ENCODE measurements at regions not wholly inside any gene's neighbourhood (a gene's known extent, or its start where the extent isn't known, plus 50 kb on each side); places are given as distances from the start of the nearest gene placed in this dataset.

DNA sequence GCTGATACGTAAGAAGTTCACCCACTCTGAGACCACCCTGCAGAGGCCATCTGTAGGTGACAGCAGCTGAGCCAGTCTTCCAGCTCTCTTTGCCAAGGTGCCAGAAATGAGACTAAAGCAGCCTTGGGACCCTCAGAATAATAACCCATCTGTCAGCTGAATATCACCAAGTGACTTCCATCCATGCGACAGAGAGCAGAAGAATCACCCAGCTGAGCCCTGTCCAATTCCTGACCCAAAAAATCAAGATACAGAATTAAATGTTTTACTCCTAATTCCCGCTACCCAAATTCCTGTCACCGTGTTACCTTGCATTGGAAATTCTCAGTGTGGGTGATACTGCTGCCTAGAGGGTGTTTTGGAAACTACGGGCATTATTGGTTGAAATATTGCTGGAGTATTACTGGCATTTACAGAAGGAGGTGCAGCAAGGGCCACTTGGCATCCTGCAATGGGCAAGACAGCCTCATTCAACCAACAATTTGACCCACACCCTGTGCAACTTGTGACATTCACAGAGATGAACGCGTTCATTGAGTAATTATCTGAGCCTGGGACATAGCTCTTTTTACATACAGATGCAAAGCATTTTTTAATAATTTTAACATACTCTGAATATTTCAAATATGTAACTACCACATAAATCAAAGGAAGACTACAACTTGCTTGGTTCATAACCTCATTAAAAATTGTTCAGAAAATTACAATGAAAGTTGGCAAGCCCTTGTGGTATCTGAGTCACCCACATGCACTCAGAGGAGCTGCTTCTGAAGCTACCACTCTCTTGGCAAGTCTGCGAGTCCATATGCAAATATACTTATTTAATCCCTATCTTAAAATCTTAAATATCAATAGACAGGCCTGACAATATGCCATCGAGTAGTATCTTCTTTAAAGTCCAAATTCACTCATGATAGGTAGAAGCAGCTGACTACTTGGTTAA lies 126.6 kb downstream of the C16orf95 start:
- Mint-ChIP-seq H3K36me3 (ENCODE audit: insufficient read depth in 2 of 2) (peaks cover 5 to 6% of the 10 kb centered on the region in 2 donors), H3K27ac (no peak overlapping the region), H3K9me3 (peaks cover 16% of the 10 kb centered on the region in 2 donors), H3K4me1 (ENCODE audit: low read depth) (no peaks in the 10 kb centered on the region), H3K4me3 (no peak overlapping the region), H3K27me3 (ENCODE audit: low read depth) (no peaks in the 10 kb centered on the region)
- DNase-seq: no peak
- ATAC-seq (replicated peaks in 1 of 2): no peak

DNA sequence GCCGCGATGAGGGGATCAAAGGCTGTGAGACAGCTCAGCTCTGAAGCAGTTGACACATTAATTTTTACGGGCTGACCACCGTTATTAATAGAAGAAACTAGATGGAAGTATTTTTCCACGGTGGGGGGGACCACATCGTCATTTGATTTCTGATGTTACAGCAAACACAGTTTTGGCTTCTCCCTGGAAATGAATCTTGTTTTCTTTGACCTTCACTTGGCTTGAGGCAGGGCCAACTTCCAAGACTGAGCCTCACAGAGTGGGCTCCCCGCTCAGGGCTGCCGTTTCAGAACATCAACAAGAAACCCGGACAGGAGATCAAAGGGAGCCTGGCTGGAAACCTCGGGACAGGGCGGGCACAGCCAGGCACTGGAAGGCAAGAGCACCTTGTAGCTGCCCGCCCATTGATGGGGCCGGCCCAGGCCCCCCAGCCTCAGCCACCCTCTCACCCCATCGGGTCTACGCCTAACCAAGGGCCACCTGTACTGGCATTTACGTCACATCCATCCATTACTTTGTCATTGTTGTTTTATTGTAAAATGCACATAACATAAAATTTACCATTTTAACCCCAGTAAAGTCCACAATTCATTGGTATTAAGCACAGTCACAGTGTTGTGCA lies 124.6 kb downstream of the C16orf95 start:
- peaks cover 7 to 8% of the 10 kb centered on the region in 2 donors for H3K9me3 Mint-ChIP-seq
- ATAC-seq (replicated peaks in 1 of 2) (no peak), DNase-seq (no peak)
- H3K27me3 Mint-ChIP-seq (ENCODE audit: low read depth): no peaks in the 10 kb centered on the region
- no peaks in the 10 kb centered on the region for H3K4me1 Mint-ChIP-seq (ENCODE audit: low read depth)
- H3K4me3 Mint-ChIP-seq: no peak overlapping the region
- no peak overlapping the region for H3K27ac Mint-ChIP-seq
- H3K36me3 Mint-ChIP-seq (ENCODE audit: insufficient read depth in 2 of 2): peaks cover 0 to 2% of the 10 kb centered on the region in 2 donors

DNA sequence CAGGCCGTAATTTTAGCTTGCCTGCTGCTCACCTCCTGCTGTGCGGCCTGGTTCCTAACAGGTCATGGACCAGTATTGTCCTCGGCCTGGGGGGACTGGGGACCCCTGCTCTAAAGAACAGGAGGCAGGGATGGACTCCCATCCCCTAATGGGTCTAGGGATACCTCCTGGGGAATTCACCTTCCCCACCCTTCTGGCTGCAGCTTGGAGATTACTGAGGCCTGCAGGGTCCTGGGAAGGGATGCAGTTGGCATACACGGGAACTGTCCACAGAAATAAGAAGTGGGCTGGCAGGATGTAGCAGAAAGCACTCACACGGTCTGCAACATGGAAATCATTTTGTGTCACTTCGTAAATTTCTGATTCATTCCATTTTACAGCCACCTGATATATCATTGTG lies 123.0 kb downstream of the C16orf95 start:
- H3K27me3 Mint-ChIP-seq (ENCODE audit: low read depth): no peaks in the 10 kb centered on the region
- no peak for ATAC-seq (replicated peaks in 1 of 2)

DNA sequence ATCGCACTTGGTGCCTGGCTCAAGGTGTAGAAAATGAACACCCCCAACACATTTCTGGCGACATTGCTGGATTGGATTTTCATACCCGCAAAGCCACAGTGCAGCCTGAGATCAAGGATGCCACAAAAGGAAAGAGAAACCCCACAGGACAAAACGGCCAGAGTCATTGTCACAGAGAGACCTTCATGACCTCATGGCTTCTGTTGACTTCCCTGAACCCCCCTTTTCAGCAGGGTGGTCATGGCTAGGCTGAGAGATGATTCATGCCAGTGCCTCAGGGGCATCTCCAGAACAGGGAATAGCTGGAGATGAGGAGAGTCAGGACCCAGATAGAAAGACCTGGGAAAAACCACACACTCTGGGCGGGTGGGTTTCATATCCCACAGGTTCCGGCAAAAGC lies 122.0 kb downstream of the C16orf95 start:
- peaks cover 1 to 3% of the 10 kb centered on the region in 2 donors for H3K9me3 Mint-ChIP-seq
- H3K27me3 Mint-ChIP-seq (ENCODE audit: low read depth): peaks cover 5% of the 10 kb centered on the region
- H3K4me1 Mint-ChIP-seq (ENCODE audit: low read depth): no peaks in the 10 kb centered on the region
- ATAC-seq (replicated peaks in 1 of 2) (no peak), DNase-seq (no peak)
- H3K27ac Mint-ChIP-seq: no peak overlapping the region
- H3K4me3 Mint-ChIP-seq: no peak overlapping the region
- H3K36me3 Mint-ChIP-seq (ENCODE audit: insufficient read depth in 2 of 2): peaks cover 0 to 2% of the 10 kb centered on the region in 2 donors

More for the DNA sequence above, 123.0 kb downstream of the C16orf95 start:
- Mint-ChIP-seq H3K27ac (no peak overlapping the region), H3K4me3 (no peak overlapping the region), H3K36me3 (ENCODE audit: insufficient read depth in 2 of 2) (peaks cover 0 to 2% of the 10 kb centered on the region in 2 donors), H3K4me1 (ENCODE audit: low read depth) (no peaks in the 10 kb centered on the region), H3K9me3 (peaks cover 0 to 1% of the 10 kb centered on the region in 2 donors)
- DNase-seq: no peak

DNA sequence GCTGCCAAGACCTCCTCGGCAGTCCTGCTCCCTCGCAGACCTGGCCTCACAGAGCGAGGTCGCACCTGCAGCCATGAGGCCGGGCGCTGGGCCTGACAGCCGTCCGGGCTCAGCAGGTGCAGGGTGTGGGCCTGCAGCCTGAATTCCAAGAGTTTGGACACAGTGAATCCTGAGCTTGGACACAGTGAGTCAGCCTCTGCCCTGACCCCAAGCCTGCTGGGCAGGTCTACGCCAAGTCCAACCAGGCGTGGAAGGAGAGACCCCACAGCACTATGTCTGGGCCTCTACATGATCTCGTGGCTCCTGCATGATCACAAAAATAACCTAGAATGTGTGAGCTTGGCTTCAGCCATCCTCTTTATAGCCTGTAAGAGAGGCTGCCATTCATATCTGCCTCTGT lies 121.0 kb downstream of the C16orf95 start:
- no peak for DNase-seq
- peaks cover 5% of the 10 kb centered on the region for H3K27me3 Mint-ChIP-seq (ENCODE audit: low read depth)
- no peaks in the 10 kb centered on the region for H3K36me3 Mint-ChIP-seq (ENCODE audit: insufficient read depth in 2 of 2)
- H3K9me3 Mint-ChIP-seq: peaks cover 1 to 2% of the 10 kb centered on the region in 2 donors
- ATAC-seq (replicated peaks in 1 of 2): no peak
- no peak overlapping the region for H3K27ac Mint-ChIP-seq
- H3K4me1 Mint-ChIP-seq (ENCODE audit: low read depth): no peaks in the 10 kb centered on the region
- H3K4me3 Mint-ChIP-seq: no peak overlapping the region

DNA sequence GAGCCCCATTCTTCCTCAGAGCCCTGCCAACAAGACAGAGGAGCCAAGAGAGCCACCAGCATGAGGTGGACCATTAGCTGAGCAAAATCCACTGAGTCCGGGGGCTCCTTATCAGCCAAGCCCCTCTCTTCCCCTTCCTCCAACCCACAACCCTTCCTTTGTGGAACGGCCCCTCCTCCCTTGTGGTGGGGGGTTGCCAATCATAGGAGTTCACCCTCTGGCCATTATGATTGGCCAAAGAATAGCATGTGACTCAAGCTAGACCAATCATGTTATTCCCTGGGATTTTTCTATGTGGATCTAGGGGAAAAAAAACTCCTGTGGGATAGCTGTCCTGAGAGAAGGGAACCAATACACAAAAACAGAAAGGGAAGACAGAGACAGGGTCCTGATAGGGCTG lies 120.5 kb downstream of the C16orf95 start:
- Mint-ChIP-seq H3K4me3 (no peak overlapping the region), H3K27me3 (ENCODE audit: low read depth) (peaks cover 8% of the 10 kb centered on the region), H3K27ac (no peak overlapping the region), H3K4me1 (ENCODE audit: low read depth) (no peaks in the 10 kb centered on the region), H3K36me3 (ENCODE audit: insufficient read depth in 2 of 2) (no peaks in the 10 kb centered on the region), H3K9me3 (peaks cover 1 to 2% of the 10 kb centered on the region in 2 donors)
- ATAC-seq (replicated peaks in 1 of 2) (no peak), DNase-seq (no peak)

DNA sequence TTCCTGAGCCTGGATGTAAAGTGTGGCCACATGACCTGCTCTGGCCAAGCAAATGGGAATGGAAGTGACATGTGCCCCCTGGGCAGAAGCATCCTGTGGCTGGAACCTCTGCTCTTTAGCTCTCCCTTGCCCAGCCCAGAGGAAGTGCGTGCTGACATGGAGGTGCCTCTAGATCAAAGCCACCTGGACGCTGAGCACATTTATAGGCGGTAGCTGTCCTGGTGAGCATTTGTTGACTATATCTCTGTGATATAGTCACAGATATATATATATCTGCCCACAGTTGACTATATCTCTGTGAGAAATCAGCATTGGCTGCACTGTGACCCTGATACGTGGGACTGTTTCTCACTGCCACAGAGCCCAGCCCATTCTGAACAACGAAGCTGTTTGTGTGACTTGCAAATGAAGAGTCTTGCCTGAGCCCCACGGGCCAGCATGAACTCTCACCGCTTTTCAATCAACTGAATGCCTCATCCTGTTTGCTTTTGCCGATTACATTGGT lies 118.8 kb downstream of the C16orf95 start:
- Mint-ChIP-seq H3K9me3 (peaks cover 1 to 2% of the 10 kb centered on the region in 2 donors), H3K27me3 (ENCODE audit: low read depth) (peaks cover 15% of the 10 kb centered on the region), H3K27ac (no peak overlapping the region), H3K36me3 (ENCODE audit: insufficient read depth in 2 of 2) (no peaks in the 10 kb centered on the region), H3K4me1 (ENCODE audit: low read depth) (no peaks in the 10 kb centered on the region), H3K4me3 (no peak overlapping the region)
- ATAC-seq (replicated peaks in 1 of 2) (no peak), DNase-seq (no peak)

GRCh38 chr16:87198881-87199280 lies 118.3 kb downstream of the C16orf95 start:
- Mint-ChIP-seq H3K9me3 (peaks cover 1 to 2% of the 10 kb centered on the region in 2 donors), H3K4me1 (ENCODE audit: low read depth) (no peaks in the 10 kb centered on the region), H3K27me3 (ENCODE audit: low read depth) (peaks cover 15% of the 10 kb centered on the region), H3K27ac (no peak overlapping the region), H3K4me3 (no peak overlapping the region), H3K36me3 (ENCODE audit: insufficient read depth in 2 of 2) (no peaks in the 10 kb centered on the region)
- no peak for DNase-seq
- ATAC-seq (replicated peaks in 1 of 2): no peak

- Mint-ChIP-seq H3K27ac (peak overlapping the region; percentile 12), H3K9me3 (peaks cover 1 to 2% of the 10 kb centered on the region in 2 donors), H3K4me1 (ENCODE audit: low read depth) (no peaks in the 10 kb centered on the region), H3K36me3 (ENCODE audit: insufficient read depth in 2 of 2) (no peaks in the 10 kb centered on the region), H3K27me3 (ENCODE audit: low read depth) (peaks cover 15% of the 10 kb centered on the region), H3K4me3 (no peak overlapping the region)
- no peak for ATAC-seq (replicated peaks in 1 of 2)
- no peak for DNase-seq
Observed at GRCh38 chr16:87199379-87199778, 117.8 kb downstream of the C16orf95 start.

GRCh38 chr16:87199901-87200300 lies 117.3 kb downstream of the C16orf95 start:
- Mint-ChIP-seq H3K36me3 (ENCODE audit: insufficient read depth in 2 of 2) (no peaks in the 10 kb centered on the region), H3K27me3 (ENCODE audit: low read depth) (peaks cover 15% of the 10 kb centered on the region), H3K27ac (no peak overlapping the region), H3K4me3 (no peak overlapping the region), H3K9me3 (peaks cover 1 to 2% of the 10 kb centered on the region in 2 donors), H3K4me1 (ENCODE audit: low read depth) (no peaks in the 10 kb centered on the region)
- DNase-seq (no peak), ATAC-seq (replicated peaks in 1 of 2) (no peak)

DNA sequence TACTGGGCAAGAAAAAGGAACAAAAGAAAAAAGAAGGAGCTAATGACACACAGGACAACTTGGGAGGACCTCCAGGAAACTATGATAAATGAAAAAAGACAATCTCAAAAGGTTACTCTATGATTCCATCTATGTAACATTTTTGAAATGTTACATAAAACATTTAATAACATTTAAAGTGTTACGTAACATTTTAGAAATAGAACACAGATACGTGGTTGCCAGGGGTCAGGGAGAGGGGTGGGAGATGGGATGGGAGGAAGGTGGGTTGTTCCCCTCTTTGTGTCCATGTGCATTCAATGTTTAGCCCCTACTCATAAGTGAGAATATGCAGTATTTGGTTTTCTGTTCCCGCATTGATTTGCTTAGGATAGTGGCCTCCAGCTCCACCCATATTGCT lies 116.6 kb downstream of the C16orf95 start:
- Mint-ChIP-seq H3K9me3 (peaks cover 1 to 2% of the 10 kb centered on the region in 2 donors), H3K4me3 (no peak overlapping the region), H3K4me1 (ENCODE audit: low read depth) (no peaks in the 10 kb centered on the region), H3K27ac (no peak overlapping the region), H3K36me3 (ENCODE audit: insufficient read depth in 2 of 2) (no peaks in the 10 kb centered on the region), H3K27me3 (ENCODE audit: low read depth) (peaks cover 15% of the 10 kb centered on the region)
- DNase-seq: no peak
- no peak for ATAC-seq (replicated peaks in 1 of 2)

DNA sequence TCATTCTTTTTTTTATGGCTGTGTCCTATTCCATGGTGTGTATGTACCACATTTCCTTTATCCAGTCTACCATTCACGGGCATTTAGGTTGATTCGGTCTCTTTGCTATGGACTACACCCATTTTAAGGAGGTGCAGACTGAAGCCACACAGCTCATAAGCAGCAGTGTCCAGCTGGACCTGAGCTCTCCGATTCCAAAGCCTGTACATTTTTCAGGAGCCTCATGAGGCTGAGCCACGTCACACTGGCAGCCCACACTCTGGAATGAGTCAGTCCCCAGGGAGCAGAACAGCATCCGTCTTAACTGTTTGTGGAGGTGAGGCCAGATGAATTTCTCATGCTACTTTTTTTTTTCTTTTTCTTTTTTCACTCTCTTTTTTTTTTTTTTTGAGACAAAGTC lies 116.1 kb downstream of the C16orf95 start:
- H3K4me1 Mint-ChIP-seq (ENCODE audit: low read depth): no peaks in the 10 kb centered on the region
- DNase-seq (no peak), ATAC-seq (replicated peaks in 1 of 2) (no peak)
- H3K27me3 Mint-ChIP-seq (ENCODE audit: low read depth): peaks cover 15% of the 10 kb centered on the region
- H3K9me3 Mint-ChIP-seq: peaks cover 1 to 2% of the 10 kb centered on the region in 2 donors
- H3K4me3 Mint-ChIP-seq: no peak overlapping the region
- H3K27ac Mint-ChIP-seq: no peak overlapping the region
- H3K36me3 Mint-ChIP-seq (ENCODE audit: insufficient read depth in 2 of 2): no peaks in the 10 kb centered on the region

DNA sequence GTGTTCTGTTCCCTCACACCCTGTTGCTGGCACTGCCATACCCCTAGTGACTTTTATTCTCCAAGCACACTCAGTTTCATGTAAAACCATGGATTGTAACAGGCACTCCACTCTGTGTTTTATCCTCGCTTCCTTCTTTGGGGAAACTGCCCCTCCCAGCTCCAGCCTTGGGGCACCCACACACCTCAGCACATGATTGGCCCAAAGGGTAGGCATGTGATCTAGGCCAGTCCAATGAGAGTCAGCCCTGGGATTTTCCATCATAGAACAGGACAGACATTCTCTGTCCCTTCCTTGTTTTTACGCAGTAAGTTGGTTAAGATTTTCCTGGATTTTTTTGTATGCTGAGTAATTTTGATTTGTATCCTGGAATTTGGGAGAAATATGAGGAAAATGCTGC lies 115.4 kb downstream of the C16orf95 start:
- no peak for DNase-seq
- ATAC-seq (replicated peaks in 1 of 2): no peak
- H3K36me3 Mint-ChIP-seq (ENCODE audit: insufficient read depth in 2 of 2): no peaks in the 10 kb centered on the region
- H3K27ac Mint-ChIP-seq: no peak overlapping the region
- peaks cover 15% of the 10 kb centered on the region for H3K27me3 Mint-ChIP-seq (ENCODE audit: low read depth)
- H3K4me1 Mint-ChIP-seq (ENCODE audit: low read depth): no peaks in the 10 kb centered on the region
- peaks cover 1 to 2% of the 10 kb centered on the region in 2 donors for H3K9me3 Mint-ChIP-seq
- H3K4me3 Mint-ChIP-seq: no peak overlapping the region

All from activated T-cell treated with anti-CD3 and anti-CD28 coated beads, Interleukin-2, amount 50 U/mL, for 72 hours (primary cell).